HS-27A (cell line): ENCODE measurements at regions not wholly inside any gene's neighbourhood (a gene's known extent, or its start where the extent isn't known, plus 50 kb on each side); places are given as distances from the start of the nearest gene placed in this dataset.

Experiments
- DNase-seq: peaks from one replicate; pipeline ENCODE4 v3.0.0-alpha.2; 2012; ENCODE audit warnings: low read depth, missing footprints

DNA sequence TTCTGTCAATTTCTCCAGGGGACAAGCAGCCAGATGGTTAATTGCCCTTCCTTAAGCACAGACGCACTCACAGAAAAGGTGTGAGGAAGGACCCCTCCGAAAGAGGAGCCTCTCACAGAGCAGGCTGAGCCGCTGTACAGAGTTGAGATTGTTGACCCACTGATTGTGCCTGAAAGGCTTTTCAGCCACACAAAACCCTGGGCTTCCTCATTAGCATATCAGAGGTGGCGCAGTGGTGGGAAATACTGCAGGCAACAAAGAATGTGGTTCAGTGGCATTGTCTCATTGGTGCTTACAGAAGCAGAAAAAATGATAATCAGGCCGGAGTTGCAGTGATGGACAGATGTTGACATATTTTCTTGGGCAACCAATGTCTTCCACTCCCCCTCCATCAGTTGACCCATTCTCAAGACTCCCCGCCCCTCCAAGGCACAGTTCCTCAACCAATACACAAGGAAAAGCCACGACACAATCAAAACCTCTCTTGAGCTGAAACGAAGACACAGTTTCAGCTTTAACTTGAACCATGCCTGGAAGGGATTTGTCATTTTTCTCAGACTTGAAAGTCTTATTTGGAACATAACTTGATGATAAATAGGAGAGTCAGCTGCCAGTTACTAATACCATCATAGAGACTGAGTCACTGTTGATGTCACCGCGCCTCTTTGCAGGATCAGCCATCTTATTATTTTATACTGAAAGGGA lies 53.1 kb downstream of the ATXN3L start:
- DNase-seq: no peak

DNA sequence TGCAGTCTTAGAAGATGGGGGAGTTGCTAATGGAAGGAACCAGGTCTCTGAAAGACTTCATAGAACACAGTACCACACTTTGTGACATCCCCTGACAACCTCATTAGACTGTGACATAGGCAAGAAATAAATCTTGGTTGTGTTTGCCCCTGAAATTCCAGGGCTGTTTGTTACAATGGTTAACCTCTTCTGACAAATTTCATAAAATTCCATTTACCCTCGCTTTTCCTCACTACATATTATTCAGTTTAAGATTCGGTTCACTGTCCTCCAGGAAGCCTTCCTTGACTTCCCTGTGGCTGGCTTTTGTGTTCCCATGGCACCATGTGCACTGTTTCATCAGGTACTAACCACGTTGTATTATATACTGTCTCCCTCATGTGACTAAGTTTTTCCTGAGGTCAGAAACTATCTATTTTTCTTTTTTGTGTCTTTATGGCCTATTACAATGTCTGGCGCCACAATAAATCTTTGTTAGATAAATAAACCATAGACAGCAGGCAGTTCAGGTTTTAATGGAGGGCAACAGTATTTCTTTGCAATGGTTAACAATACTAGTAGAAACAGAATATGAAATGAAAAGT lies 54.2 kb downstream of the ATXN3L start:
- DNase-seq: no peak

DNA sequence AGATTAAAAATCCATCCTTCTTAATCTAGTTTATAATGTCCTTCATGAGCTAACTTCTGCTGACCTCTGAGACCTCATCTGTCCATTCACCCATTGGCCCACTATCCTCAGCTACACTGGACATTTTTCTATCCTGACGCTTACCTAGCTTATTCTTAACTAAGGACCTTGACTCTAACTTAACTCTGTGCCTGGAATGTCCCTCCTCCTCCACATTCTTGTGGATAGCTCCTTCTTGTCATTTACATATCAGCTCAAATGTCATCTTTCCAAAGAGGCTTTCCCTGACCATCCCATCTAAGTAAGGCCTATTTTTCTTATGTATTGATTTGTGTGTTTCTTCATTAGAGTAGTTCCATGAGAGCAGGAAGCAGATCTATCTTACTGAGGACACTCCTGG lies 54.7 kb downstream of the ATXN3L start:
- DNase-seq: no peak

DNA sequence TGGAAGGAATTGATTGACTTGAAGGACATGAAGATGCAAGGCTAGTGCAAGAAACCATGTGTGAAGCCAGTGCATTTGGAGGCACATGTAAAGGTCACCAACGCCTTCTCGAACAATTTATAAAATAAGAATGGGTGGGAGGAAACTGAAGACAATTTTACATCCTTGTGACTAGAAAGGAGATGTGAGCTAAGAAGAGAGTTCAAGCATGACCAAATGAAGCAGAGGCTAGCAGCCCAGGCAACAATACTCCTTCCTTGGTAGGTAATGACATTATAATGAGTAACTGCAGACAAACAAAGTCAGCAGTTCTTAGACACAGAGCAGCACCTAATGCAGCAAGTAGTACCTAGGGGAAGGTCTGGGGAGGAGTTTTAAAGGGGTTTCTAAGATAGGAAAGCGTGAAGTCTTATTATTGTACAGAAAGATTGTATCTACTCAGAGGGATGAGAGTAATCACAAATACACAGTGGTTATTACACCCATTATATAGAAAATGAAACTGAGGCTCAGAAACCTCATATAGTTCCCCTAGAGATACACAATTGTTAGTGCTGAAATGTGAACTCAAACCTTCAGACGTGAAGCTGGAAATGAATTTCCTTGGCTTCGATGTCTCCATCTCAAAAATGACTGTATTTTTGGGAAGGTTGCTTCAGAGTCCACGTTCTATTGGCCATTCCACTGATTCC lies 56.1 kb downstream of the ATXN3L start:
- DNase-seq: no peak

DNA sequence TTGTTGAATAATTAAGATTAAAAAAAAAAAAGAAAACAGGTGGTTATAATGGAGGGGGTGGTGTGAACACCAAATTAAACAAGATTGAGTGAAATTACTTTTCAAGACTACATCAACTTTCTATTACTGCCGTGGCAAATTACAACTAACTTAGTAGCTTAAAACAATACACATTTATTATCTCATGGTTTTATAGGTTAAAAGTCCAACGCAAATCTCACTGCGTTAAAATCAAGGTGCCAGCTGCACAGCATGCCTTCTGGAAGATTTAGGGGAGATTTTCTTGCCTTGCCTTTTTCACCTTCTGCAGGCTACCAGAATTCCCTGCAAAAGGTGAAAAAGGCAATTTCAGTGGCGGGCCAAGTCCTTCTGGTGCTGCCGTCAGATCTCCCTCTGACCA lies 58.5 kb downstream of the ATXN3L start:
- no peak for DNase-seq

DNA sequence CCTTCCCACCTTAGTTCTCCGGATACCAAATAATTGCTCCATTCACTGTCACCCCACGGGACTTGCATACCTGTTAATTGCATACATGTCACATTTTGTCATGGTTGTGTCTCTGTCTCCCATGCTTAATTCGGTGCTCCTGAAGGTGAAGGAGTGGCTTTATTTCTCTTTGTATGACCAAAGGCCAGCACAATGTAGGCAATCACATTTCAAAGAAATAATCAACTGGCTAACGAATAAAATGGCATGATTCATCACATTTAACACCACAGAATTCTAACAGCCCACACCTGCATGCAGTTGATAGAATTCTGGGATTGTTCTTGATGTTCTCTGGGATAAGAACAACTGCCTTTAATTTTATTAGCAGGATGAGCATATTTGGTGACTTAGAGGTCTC lies 59.3 kb downstream of the ATXN3L start:
- DNase-seq: no peak

DNA sequence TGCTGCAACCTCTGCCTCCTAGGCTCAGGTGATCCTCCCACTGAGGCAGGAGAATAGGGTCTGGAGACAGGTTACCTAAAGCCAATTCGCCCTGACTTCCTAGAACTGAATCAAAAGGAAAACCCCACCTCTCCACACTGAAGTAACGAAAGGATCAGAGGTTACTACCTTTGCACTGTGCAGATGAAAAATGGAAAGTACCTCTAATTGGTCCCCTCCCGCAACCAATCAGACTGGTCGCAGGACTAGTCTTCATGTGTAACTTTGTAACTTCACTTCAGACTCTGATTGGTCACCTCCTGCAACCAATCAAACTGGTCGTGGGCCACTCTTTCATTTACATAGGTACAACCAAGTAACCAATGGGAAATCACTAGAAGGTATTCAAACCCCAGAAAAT lies 61.1 kb downstream of the ATXN3L start:
- DNase-seq: no peak

DNA sequence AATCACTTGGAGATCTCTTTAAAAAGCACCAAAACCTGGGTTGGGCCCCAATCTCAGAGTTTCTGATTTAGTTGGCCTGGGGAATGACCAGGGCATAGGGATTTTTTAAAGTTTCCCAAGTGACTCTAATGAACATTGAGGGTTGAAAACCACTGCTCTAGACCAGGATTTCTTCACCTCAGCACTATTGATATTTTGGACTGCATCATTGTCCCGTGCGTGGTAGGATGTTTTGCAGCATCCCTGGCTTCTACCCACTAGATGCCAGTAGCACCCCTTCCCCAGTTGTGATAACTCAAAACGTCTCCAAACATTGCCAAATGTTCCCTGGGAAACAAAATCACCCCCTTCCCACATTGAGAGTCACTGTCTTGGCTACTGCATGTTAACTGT lies 61.8 kb downstream of the ATXN3L start:
- no peak for DNase-seq

DNA sequence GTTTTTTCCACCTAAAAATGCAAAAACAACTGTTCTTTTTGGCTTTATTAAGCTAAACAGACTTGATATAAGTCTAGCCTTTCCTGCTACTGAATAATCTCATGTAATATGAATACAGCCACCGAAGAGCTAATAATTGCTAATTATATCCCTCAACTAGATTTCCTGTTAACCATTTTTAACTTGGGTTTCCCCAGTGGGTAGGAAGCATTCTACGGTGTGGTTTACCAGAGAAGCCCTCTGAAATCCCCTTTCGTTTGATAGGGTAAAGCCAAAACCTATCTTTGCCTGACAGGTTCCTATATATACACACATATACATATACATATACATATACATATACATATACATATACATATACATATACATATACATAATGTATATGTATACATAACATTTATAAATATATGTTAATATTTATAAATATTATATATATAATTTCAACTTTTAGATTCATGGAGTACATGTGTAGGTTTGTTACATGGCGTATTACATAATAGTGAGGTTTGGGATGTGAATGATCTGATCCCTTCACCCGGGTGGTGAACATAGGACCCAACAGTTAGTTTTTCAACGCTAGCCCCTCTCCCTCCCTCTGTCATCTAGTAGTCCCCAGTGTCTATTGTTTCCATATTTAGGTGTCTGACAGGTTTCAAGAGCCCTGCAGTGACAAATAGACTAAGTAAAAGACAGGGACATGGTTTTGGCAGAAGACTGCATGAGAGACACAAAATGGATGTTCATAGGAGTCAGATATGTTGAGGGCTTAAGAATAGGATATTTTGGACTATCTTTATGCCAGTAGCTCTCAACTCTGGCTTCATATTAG lies 62.4 kb downstream of the ATXN3L start:
- no peak for DNase-seq

DNA sequence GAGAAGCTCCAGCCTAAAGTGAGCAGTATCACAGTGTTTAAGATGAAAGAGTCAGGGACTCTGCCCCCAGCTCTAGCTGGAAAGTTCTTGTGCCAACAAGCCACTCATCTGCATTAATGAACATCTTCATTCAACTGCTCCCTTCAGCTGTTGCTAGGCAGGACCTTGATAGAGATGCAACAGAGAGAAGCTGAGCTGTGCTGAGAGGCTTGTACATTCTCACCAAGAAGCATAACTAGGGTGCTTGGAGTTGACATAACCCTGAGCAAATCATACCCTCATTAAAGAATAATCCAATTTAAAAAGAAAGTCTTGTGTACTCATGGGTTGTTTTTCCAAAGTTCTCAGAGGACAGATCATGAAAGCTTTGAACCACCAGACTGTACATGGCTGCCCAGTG lies 63.2 kb downstream of the ATXN3L start:
- DNase-seq: no peak

DNA sequence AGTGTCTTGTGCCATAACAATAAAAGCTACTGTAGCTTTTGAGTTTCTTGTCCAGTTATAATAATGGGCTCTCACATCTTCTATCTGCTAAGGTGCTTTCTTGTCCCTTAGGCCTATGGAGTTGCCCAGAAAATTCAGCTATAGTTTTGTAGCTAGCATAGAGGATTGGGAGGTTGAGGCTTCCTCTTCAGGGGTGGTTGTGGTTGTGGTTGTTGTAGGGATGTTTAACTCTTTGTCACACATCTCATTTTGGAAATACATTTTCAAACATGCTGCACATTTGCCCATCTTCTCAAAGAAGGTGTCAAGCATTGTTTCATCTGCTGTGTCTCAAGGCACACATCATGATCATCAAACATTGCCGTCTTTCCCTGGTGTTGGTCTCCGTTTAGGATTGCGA lies 65.0 kb downstream of the ATXN3L start:
- DNase-seq: no peak

DNA sequence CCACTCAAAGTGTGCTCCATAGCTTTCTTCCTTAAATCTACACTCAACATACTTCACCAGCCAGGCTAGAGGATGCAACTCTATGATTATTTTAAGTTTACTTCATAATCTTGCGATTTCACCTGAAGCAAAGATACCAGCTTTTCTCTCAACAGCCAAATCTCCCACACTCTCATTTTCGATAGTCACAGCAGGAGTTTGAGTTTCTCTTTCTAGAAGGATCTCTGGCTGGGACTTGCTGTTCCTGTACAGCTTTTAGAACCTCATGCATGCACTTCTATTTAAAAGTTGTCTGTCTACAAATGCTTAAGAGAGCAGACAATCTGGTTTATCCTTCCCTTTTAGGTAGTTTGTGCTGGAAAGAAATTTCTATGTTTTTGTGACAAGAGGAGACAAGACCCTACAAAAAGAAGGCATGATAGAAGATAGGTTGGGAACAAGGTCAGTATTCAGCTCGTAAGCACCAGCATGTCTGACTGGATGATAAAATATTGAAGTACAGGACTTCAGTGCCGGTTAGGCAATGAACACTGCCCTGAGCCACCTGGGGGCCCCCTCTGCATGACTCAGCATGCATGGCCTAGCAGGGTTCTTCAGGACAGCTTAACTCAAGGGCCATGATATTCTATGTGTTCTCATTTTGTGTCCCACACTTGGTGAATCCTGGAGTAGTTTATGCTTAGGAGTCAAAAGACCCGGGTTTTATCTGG lies 65.6 kb downstream of the ATXN3L start:
- no peak for DNase-seq

DNA sequence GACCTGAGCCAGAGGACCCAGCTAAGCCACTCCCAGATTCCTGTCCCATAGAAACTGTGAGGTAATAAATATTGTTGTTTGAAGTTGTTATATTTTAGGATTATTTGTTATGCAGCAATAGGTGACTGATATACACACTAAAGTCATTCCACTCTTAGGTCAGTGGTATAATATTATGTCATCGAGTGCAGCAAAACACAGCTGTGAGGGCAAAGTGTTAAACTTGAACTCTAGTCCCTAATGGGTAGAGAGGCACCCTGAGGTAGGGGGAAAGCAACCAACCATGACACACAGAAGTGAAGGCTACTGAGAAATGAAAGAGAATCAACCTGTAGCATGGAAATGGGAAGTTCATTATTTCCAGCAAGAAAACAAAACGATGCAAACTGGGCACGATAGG lies 66.6 kb downstream of the ATXN3L start:
- DNase-seq: no peak

DNA sequence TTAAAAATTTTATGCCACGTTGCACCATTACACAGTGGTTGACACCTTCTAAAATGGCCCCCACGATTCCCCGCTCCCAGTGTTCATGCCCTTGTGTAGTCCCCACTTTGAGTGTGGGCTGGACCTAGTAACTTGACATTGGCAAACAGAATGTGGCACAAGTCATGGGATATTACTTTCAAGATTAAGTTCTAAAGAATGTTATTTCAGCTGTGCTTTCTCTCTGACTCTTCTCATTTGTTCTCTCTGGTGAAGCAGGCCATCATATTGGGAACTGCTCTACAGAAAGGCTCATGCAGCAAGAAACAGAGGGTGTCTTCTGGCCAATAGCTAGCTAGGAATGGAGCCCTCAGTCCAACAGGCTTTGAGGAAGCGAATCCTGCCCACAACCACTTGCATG lies 67.1 kb downstream of the ATXN3L start:
- no peak for DNase-seq

DNA sequence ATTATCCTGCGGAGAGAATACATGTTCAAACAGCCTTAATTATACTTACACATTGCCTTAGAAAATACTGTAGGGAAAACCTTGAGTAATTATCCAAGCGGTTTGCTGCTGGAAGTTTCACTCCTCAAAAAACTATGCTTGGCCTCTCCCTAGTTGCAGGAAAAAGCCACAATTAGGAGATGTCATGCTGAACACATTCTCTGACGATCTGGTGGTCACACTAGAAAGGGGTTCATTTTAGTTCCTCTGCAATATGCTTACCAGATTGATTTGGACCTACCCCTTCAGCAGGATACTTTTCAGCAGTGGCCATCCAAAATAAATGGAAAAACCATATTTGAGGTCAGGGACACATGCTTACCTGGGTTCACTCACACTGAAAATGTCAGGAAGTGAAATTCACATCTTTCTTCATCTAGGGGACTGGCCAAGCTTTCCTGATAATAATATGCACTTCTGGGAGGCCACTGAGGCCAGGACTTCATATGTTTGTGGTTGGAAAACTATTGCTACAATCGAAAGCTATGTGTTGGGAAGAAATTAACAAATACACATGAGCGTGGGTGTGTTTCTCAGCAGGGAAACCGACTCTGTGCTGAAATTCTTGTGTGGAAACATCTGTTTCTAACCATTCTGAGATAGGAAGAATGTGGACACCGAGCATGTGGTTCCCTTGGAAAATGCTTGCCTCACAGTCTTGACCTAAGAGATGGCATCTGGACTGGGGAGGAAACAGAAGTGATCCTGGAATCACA lies 68.8 kb downstream of the ATXN3L start:
- DNase-seq: no peak

DNA sequence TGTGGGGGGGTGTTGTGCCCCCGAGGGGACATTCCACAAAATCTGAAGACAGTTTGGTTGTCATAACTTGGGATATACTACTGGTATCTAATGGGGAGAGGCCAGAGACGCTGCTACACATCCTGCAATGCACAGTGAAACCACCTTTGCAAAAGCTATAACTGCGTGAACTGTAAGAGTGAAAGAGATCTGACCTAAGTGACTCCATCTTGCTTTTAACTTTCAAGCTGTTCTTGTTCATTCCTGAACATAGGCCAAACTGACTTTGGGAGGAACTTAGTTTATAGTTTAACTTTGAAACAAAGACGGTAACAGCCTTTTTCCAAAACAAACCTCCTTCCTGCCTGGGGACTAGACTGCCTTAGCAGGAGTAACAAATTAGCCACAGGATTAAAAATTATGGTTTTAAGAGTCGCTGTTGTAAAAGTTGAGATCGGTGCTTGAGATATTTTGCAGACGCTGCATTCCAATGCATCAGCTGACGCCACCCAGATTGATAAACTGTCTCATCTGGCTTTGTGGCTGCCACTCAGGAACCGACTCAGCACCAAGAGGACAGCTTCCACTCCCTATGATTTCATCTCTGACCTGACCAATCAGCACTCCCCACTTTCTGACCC lies 70.9 kb downstream of the ATXN3L start:
- DNase-seq: no peak

DNA sequence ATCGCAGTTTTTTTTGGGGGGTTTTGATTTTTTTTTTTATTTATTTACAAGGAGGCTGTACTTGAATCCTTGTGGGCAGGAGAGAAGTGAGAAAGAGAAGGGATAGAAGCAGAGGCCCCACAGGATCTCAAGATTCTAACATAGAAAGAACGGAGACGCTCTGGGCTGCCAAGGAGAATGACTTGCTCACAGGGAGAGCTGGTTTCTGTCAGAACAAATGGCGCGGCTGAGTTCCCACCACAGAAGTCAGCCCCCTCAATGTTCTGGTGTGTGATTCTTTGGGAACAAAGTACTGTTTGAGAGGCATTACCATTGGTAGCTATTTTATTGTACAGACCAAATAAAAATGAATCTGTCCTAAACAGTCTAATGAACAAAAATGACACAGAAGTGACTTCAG lies 80.6 kb downstream of the ATXN3L start:
- DNase-seq: no peak

DNA sequence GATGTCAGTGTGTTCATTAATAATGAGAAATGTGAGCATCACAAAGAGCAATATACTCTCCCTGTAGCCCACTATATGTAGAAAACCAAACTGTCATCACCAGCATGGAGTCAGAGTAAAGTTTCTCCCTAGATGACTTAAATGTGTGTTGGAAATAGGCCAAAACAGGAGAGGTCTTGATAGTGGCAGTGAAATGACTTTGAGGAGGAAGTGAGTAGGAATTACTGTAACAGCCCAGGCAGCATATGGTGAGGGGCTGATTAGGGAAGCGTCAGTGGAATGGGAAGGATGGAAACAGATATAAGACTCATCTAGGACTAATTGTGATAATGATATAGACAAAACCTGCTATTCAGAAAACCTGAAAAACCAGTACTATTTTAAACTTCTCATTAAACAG lies 83.9 kb downstream of the ATXN3L start:
- no peak for DNase-seq

DNA sequence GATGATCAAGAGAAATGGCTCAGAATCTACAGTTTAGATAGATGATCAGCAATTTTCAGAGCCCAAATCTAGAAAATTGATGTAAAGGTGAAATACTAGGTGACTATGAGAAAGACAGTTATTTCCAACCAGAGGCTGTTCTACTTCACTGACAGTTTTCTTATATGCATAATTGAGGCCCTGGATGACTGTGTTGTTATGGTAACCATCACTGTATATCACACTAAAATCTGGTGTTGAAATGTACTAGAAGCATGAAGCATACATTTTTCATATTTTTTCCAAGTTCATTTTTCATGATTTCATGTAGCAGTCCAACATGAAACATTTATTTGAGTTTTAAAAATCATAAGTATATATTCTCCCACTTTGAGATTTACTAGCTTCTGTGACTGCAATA lies 87.4 kb downstream of the ATXN3L start:
- DNase-seq: no peak

DNA sequence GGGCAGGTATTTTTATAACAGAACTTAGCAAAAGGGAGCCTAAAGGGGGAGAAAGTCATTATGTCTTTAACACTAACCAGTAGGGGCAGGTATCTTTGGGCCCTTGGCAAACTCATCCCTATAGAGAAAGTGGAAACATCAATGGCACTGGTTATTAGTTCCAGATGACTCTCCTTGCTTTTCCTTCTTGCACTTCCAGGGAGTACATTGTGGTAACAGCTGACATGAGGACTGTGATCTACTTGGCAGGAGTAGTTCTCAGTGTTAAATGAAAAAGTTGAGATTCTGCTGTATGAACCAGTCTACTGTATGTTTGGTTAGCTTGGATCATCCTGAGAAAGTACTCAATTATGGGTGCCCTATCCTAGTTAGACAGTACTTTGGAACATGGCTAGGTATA lies 93.6 kb downstream of the ATXN3L start:
- DNase-seq: no peak
